HG02943 (cell line): ENCODE measurements at regions not wholly inside any gene's neighbourhood (a gene's known extent, or its start where the extent isn't known, plus 50 kb on each side); places are given as distances from the start of the nearest gene placed in this dataset.
"Not testable (repeated sequence)": the region's sequence is repeated elsewhere in the genome, so short reads cannot be mapped to it uniquely, and the experiment has no call there.

ENCODE experiments used
- ATAC-seq: cut with Tn5 transposase; IDR thresholded peaks from one replicate; pipeline ENCODE4 v1.9.1; 2021; ENCODE audit warnings: mild to moderate bottlenecking, low read depth, moderate library complexity; ENCODE audit not compliant: unreplicated experiment

DNA sequence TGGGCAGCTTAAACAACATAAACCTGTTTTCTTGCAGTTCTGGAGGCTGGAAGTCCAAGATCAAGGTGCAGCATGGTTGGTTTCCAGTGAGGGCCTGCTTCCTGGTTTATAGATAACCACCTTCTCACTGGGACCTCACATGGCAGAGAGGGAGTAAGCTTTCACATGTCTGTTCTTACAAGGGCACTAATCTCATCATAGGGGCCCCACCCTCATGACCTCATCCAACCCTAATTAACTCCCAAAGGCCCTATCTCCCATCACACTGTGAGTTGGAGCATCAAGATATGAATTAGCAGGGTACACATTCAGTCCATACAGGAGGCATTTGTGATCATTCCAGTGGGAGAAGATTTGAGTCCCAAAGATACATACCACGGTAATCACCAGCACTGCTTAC is 50.5 kb upstream of the GRIN2A start:
- no peak for ATAC-seq

DNA sequence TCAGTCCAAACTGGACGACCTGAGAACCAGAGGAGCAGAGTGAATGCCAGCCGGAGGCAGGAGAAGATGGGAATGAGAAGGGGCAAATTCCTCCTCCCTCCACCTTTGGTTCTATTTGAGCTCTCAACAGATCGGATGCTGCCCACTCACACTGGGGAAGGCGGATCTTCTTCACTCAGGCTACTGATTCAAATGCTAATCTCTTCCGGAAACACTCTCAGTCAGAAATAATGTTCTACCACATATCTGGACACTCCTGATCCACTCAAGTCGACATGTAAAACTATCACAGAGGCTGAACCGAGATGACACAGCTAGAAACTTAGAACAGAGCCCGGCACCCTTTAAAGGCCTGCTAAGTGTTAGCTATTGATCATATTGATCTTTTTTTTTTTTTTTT is 57.4 kb upstream of the GRIN2A start:
- ATAC-seq, result no peak

GRCh38 chr16:10240854-10241613 is 58.8 kb upstream of the GRIN2A start:
- no peak for ATAC-seq

- no peak for ATAC-seq
These were observed 59.9 kb upstream of the GRIN2A start for GRCh38 chr16:10242097-10242496.

- no peak for ATAC-seq
These were observed 60.7 kb upstream of the GRIN2A start for GRCh38 chr16:10242916-10243315.

DNA sequence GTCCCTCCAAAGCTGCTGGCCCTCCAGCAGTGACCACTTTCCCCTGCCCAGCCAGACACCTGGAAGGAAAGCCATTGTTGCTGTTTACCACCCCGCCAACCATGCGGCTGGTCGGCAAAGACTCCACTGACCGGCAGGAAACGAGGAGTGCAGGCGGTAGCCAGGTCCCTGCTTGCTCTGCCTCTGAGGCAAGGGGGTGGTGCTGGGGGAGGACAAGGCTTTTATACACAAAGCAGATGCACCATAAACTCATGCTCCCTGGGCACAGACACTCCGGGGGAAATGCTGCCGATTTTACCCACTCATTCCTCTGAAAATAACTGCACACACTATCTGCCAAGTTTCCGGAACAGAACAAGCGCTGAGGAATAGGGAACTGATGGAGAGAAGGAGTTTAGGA is 62.8 kb upstream of the GRIN2A start:
- ATAC-seq, result no peak

- ATAC-seq, result no peak
These were observed 68.1 kb upstream of the GRIN2A start for GRCh38 chr16:10250137-10250828.

- ATAC-seq, result no peak
These were observed 69.9 kb upstream of the GRIN2A start for GRCh38 chr16:10252155-10252554.

- ATAC-seq, result no peak
These were observed 71.2 kb upstream of the GRIN2A start for GRCh38 chr16:10253409-10253808.

- ATAC-seq, result no peak
These were observed 73.5 kb upstream of the GRIN2A start for GRCh38 chr16:10255728-10256127.

DNA sequence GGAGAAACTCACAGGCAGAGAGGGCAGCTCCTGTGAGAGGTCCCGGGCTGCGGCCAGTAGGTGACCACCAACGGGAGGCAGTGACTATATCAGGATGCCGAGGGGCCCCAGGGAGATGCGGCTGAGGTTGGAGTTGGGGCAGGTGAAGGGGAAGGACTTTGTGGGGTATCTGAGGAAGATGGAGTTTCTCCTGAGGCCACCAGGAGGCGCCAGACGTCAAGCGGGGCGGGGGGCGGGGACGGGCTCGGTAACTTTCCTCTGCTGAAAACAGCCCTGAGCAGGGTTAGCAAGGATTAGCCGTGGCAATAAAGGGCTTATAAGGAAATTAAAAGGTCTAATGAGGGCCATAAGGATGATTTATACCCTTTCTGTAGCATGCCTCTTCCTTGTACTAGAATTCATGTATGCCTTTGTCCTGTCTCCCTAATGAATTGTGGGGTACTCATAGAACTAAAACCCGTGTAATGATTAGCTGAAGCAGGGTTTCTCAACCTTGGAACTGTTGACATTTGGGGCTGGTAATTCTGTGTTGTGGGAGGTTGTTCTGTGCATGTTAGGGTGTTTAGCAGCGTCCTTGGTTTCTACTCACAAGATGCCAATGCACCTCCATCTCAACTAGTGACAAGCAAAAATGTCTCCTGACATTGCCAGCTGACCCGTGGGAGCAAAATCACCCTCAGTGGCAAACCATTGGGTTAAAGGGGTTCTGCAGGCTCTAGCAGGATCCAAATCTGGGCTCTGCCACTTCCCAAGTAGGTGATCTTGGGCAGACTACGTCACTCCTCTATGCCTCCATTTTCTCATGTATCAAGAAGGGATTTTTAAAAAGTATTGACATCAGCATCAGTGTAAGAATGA is 74.8 kb upstream of the GRIN2A start:
- no peak for ATAC-seq

DNA sequence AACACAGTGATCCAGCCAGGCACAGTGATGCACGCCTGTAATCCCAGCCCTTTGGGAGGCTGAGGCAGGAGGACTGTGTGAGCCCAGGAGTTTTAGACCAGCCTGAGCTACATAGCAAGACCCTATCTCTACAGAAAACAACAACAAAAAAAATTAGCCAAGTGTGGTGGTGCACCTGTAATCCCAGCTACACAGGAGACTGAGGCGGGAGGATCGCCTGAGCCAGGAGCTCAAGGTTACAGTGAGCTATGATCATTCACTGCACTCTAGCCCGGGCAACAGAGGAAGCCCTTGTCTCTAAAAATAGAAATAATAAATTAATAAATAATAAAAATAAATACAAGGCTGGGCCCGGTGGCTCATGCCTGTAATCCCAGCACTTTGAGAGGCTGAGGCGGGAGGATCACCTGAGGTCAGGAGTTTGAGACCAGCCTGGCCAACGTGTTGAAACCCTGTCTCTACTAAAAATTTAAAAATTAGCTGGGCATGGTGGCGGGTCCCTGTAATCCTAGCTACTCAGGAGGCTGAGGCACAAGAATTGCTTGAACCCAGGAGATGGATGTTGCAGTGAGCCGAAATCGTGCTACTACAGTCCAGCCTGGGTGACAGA is 75.5 kb upstream of the GRIN2A start:
- ATAC-seq, result not testable (repeated sequence)

DNA sequence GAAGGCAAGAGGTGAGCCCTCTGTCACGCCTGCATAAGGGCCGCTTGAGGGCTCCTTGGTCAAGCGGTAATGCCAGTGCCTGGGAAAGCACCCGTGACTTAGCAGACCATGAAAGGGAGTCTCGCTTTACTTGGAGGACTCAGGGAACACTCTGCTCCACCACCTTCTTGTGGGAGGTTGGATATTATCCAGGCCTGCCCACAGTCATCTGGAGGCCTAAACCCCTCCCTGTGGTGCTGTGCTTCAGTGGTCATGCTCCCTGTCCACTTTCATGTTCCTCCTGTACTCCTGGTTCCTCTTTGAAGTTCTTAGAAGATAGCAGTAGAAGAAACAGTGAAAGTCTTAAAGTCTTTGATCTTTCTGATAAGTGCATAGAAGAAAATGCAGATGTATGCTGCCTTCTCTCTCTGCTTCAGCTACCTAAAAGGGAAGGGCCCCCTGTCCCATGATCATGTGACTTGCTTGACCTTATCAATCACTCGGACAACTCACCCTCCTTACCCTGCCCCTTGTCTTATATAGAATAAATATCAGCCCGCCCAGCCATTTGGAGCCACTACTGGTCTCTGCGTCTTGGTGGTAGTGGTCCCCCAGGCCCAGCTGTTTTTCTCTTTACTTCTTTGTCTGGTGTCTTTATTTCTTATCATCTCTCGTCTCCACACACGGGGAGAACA is 76.8 kb upstream of the GRIN2A start:
- not testable (repeated sequence) for ATAC-seq

- no peak for ATAC-seq
These were observed 78.8 kb upstream of the GRIN2A start for GRCh38 chr16:10261077-10261476.

GRCh38 chr16:10261526-10261925 is 79.3 kb upstream of the GRIN2A start:
- ATAC-seq, result not testable (repeated sequence)

GRCh38 chr16:10262377-10263132 is 80.3 kb upstream of the GRIN2A start:
- no peak for ATAC-seq

- ATAC-seq, result no peak
These were observed 83.8 kb upstream of the GRIN2A start for GRCh38 chr16:10265770-10266615.

DNA sequence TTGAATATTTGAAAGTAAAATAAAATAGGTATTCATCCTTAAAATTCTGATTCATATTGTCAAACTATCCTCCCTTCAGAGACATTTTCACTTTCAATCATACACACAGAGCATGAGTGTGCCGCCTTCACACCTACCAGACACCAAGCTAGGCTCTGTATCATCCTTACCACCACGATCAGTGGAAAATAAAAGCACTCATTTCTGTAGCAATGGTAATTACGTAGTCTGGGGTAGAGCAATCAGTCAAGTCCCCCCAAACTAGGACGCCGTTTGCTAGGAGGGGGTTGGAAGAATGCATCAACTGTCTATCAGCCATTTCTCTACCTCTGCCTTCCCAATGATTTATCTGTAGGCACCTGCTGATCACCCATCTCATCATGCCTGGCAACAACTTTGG is 84.6 kb upstream of the GRIN2A start:
- ATAC-seq, result no peak

DNA sequence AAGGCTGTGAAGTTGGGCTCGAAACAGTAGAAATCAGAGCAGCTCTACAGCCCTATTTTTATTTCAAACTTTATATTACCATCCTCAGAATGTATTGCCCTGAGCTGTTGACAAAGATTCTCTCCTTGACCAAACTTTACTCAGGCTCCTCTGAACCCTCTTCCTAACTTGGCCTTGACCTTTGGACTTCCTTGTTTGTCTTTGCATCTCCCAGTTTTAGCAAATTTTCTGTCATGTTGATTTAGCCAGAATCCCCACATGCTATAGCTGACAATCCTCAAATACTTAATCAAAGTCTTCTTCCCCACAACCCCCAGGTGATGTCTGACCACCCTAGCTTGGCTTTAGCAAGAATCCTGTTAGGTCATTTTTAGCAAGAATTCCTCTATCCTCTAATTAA is 87.4 kb upstream of the GRIN2A start:
- ATAC-seq, result no peak
